GM18858 (cell line): ENCODE measurements at regions not wholly inside any gene's neighbourhood (a gene's known extent, or its start where the extent isn't known, plus 50 kb on each side); places are given as distances from the start of the nearest gene placed in this dataset.
"Not testable (repeated sequence)": the region's sequence is repeated elsewhere in the genome, so short reads cannot be mapped to it uniquely, and the experiment has no call there.

Source experiments
- ATAC-seq: cut with Tn5 transposase; IDR thresholded peaks from one replicate; pipeline ENCODE4 v1.9.1; 2021; ENCODE audit not compliant: unreplicated experiment

- ATAC-seq: no peak
These were observed 103.8 kb upstream of the GALNT15 start for GRCh38 chr3:16070707-16071106.

DNA sequence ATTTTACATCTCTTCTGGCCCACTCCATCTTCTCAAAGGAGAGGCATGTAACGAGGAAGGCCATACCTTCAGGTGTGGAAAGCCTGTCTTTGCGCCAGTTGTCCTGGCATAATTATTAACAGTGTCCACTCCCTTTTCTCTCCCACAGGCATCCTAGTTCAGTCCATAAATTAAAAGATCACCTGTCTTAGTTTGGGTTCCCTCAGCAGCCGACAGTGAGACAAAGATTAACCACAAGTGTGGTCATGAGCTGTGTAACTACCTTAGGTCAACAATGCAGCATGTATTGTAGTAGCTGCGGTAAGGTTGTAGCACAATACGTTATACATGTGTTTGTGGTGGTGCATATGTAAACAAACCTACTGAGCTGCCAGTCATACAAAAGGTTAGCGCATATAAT, 103.3 kb upstream of the GALNT15 start:
- no peak for ATAC-seq

DNA sequence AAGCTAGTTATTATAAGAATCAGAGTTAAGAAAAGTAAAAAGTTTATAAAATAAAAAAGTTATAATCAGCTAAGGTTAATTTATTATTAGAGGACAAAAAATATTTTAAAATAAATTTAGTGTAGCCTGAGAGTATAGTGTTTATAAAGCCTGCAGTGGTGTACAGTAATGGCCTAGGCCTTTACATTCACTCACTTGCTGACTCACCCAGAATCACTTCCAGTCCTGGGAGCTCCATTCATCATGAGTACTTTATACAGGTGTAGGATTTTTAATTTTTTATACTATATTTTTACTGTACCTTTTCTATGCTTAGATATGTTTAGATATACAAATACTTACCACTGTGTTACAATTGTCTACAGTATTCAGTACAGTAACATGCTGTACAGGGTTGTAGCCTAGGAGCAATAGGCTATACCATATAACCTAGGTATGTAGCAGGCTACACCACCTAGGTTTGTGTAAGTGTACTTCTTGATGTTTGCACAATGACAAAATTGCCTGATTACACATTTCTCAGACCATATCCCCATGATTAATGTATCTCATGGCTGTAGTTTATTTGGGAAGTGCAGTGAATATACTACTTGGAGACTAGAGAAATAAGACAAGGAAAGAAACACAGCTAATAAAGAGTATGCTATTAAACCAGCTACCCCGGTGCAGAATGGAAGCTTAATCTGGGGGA, 101.9 kb upstream of the GALNT15 start:
- ATAC-seq: no peak

GRCh38 chr3:16073203-16073602, 101.3 kb upstream of the GALNT15 start:
- no peak for ATAC-seq

DNA sequence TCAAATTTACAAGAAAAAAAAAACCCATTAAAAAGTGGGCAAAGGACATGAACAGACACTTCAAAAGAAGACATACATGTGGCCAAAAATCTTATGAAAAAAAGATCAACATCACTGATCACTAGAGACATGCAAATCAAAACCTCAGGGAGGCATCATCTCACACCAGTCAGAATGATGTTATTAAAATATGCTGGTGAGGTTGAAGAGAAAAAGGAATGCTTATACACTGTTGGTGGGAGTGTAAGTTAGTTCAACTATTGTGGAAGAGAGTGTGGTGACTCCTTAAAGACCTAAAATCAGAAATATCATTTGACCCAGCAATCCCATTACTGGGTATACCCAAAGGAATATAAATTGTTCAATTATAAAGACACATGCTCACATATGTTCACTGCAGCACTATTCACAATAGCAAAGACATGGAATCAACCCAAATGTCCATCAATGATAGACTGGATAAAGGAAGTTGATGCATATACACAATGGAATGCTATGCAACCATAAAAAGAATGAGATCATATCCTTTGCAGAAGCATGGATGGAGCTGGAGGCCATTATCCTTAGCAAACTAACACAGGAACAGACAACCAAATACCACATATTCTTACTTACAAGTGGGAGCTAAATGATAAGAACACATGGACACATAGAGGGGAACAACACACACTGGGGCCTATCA, 100.3 kb upstream of the GALNT15 start:
- not testable (repeated sequence) for ATAC-seq

DNA sequence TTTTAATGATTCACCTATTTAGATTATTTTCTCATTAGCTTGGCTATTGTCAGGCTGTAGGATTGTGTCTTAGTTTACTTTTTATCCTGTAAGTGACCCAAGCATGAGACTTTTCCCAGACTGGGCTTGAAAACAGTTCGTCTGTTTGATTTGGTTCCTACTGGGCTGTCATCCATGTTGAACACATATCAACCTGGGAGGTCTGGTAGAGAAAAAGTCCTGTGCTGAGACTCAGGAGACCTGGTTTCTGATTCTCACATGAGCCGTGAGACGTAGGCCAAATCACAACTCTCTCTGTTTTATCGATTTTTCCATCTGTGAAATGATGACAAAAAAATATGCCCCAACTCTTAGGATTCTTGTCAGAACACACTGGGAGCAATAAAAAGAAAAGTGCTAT, 98.8 kb upstream of the GALNT15 start:
- no peak for ATAC-seq

GRCh38 chr3:16076564-16076963, 97.9 kb upstream of the GALNT15 start:
- ATAC-seq: no peak

DNA sequence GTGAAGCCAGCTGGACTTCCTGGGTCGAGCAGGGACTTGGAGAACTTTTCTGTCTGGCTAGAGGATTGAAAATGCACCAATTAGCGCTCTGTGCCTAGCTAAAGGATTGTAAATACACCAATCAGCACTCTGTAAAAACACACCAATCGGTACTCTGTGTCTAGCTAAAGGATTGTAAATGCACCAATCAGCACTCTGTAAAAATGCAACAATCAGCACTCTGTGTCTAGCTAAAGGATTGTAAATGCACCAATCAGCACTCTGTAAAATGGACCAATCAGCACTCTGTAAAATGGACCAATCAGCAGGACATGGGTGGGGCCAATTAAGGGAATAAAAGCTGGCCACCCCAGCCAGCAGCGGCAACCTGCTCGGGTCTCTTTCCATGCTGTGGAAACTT, 97.3 kb upstream of the GALNT15 start:
- not testable (repeated sequence) for ATAC-seq

- ATAC-seq: not testable (repeated sequence)
These were observed 96.8 kb upstream of the GALNT15 start for GRCh38 chr3:16077681-16078080.

- no peak for ATAC-seq
These were observed 95.0 kb upstream of the GALNT15 start for GRCh38 chr3:16079519-16079918.

- ATAC-seq: no peak
These were observed 92.8 kb upstream of the GALNT15 start for GRCh38 chr3:16081661-16082060.

GRCh38 chr3:16084887-16085286, 89.6 kb upstream of the GALNT15 start:
- no peak for ATAC-seq

GRCh38 chr3:16085410-16085809, 89.1 kb upstream of the GALNT15 start:
- ATAC-seq: no peak

- ATAC-seq: no peak
These were observed 88.4 kb upstream of the GALNT15 start for GRCh38 chr3:16085884-16086608.

GRCh38 chr3:16086690-16087089, 87.8 kb upstream of the GALNT15 start:
- ATAC-seq: no peak

DNA sequence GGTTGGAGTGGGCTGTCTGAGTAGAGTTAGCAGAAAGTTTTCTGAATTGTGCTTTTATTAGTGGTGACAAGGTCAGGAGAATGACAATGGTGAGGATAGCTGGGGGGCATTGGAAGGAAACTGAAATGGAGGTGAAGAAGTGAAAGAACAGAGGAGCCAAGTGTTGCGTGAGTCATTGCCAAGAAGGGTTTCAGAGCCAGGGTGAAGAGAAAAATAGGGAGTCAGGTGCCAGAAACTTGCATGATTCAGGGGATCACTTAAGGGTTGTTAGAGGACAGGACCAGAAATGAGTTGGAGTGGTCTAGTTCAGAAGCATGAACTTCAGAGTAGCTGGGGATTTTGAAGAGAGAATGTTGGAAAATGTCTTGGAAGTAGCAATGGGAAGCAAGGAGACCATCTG, 86.0 kb upstream of the GALNT15 start:
- ATAC-seq: no peak

DNA sequence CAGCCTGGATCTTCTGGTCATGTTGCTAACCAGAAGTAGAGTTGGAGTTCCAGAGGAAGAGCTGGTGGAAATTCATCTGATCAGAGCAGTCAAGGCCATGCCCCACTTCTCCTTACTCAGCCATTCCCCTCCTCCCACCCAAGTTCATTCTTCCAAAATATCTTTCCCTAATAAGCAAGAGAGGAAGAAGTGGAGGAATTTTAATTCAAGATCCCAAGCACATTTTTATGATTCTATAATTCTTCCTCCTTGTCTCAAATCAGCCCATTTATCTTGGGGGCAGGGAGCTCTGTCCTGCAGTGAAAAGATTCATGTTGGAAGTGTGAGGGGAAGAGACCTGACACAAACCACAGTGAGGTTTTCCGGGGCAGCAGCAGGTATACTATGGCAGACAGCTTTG, 85.0 kb upstream of the GALNT15 start:
- ATAC-seq: no peak

GRCh38 chr3:16090024-16090423, 84.5 kb upstream of the GALNT15 start:
- ATAC-seq: no peak

GRCh38 chr3:16090706-16091105, 83.8 kb upstream of the GALNT15 start:
- ATAC-seq: no peak

- no peak for ATAC-seq
These were observed 81.6 kb upstream of the GALNT15 start for GRCh38 chr3:16092923-16093322.

DNA sequence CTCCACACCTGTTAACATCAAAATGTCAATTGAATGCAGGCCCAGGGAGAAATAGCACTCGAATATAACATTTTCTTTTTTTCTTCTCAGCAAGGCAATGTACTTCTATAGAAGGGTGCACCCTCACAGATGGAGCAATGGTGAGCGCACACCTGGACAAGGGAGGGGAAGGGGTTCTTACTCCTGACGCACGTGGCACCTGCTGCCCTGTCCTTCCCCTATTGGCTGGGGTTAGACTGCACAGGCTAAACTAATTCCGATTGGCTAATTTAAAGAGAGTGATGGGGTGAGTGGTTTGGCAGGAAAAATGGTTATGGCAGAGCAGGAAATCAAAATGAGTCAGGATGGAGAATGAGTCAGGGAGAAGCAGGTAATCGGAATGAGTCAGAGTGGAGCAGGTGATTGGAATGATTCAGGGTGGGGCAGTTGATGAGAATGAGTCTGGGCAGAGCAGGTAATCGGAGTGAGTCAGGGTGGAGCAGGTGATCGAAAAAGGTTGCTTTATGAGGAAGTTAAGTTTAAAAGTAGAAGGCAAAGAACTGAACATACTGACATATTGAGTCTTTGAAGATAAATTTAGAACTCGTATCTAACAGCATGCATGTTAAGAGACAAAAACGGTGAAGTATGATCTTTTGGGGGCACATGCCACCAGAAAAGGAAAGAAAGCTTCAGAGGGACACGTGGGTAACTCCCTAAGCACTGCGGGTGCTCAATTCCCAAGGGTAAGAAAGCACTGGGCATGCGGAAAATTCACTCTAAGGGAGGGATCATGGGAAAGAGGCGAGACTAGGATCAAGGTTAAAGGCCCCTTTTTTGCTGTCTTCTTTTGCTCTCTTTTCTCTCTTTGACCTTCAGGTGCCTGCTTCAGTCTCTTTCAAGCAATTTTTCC, 72.9 kb upstream of the GALNT15 start:
- ATAC-seq: no peak
